ENCODE measurements at regions not wholly inside any gene's neighbourhood (a gene's known extent, or its start where the extent isn't known, plus 50 kb on each side); places are given as distances from the start of the nearest gene placed in this dataset.
"Not testable (repeated sequence)": the region's sequence is repeated elsewhere in the genome, so short reads cannot be mapped to it uniquely, and the experiment has no call there.

- TF ChIP-seq CTCF, POLR2AphosphoS5, POLR2A, EP300 (IDR thresholded peaks at IDR 0.05): not testable (repeated sequence)
Observed at GRCh38 chr5:121485999-121486398, 365.7 kb upstream of the FTMT start.

Measured in sigmoid colon (tissue), 4 donors.